Breast epithelium (tissue), 3 donors: ENCODE measurements at regions not wholly inside any gene's neighbourhood (a gene's known extent, or its start where the extent isn't known, plus 50 kb on each side); places are given as distances from the start of the nearest gene placed in this dataset.

Experiments used
- CTCF ChIP-seq, 3 donors: fragments of 450-650 bp; IDR thresholded peaks; one replicate each; pipeline ENCODE4 v1.5.1; 2016 to 2017; ENCODE audit warnings: antibody characterized with exemption in 3 of 3, mild to moderate bottlenecking in 3 of 3, moderate library complexity in 3 of 3
- POLR2A ChIP-seq: fragments of 450-650 bp; IDR thresholded peaks from one replicate; pipeline ENCODE4 v1.6.1; 2016; ENCODE audit warnings: antibody characterized with exemption, mild to moderate bottlenecking, moderate library complexity

GRCh38 chr11:128105950-128106349 lies 481.4 kb downstream of the ETS1 start:
- TF ChIP-seq CTCF (IDR thresholded peaks at IDR 0.05): no peak
- TF ChIP-seq POLR2A: no peak
